GM12891 (cell line): ENCODE measurements at regions not wholly inside any gene's neighbourhood (a gene's known extent, or its start where the extent isn't known, plus 50 kb on each side); places are given as distances from the start of the nearest gene placed in this dataset.
A peak's percentile ranks its signal among the peaks of the same experiment; 100 is the strongest.

Source experiments
- PAX5 ChIP-seq: IDR thresholded peaks from 2 replicates; pipeline ENCODE4 v1.6.1; 2011; ENCODE audit warnings: low read length, moderate library complexity, mild to moderate bottlenecking; ENCODE audit not compliant: insufficient read depth, severe bottlenecking
- POLR2A ChIP-seq: IDR thresholded peaks from 2 replicates; pipeline ENCODE4 v1.6.1; 2011; ENCODE audit warnings: low read depth, low read length, control low read depth
- POLR2AphosphoS5 ChIP-seq: IDR thresholded peaks from 2 replicates; pipeline ENCODE4 v1.6.1; 2011; ENCODE audit warnings: low read depth, low read length, control low read depth
- POU2F2 ChIP-seq: IDR thresholded peaks from 2 replicates; pipeline ENCODE4 v1.6.1; 2011; ENCODE audit warnings: low read depth, mild to moderate bottlenecking, control low read depth, low read length, moderate library complexity
- SPI1 ChIP-seq: IDR thresholded peaks from 2 replicates; pipeline ENCODE4 v1.6.1; 2011; ENCODE audit warnings: low read depth, low read length, control low read depth
- TAF1 ChIP-seq: IDR thresholded peaks from 2 replicates; pipeline ENCODE4 v1.6.1; 2011; ENCODE audit warnings: low read depth, low read length, control low read depth

- TF ChIP-seq POLR2AphosphoS5: no peak
- peak; percentile 69 for TF ChIP-seq SPI1
- TF ChIP-seq TAF1: no peak
- TF ChIP-seq POLR2A: no peak
- TF ChIP-seq POU2F2: no peak
- TF ChIP-seq PAX5: no peak
These were observed 2691.0 kb downstream of the PCDH7 start for GRCh38 chr4:33411182-33411581.
